ENCODE measurements at regions not wholly inside any gene's neighbourhood (a gene's known extent, or its start where the extent isn't known, plus 50 kb on each side); places are given as distances from the start of the nearest gene placed in this dataset.

DNA sequence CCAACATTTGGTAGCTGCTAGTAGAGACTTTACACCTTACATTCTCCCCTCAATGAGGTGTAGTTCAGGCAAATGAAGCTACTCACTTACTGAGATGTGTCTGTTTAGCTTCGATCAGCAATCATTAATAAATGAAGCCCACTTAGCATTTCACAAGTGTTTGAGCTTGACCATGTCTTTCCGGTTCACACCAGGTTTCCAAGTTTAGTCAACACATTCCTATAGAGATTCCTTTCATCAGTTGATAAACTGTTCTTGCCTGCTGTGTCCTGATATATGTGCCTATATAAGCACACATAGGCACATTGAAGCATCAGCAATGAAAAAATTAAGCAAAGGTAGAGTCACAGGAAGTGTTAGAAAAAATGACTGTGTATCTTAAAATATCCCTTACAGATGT is 150.0 kb downstream of the BTBD3 start:
- TF ChIP-seq, protein P1, sequence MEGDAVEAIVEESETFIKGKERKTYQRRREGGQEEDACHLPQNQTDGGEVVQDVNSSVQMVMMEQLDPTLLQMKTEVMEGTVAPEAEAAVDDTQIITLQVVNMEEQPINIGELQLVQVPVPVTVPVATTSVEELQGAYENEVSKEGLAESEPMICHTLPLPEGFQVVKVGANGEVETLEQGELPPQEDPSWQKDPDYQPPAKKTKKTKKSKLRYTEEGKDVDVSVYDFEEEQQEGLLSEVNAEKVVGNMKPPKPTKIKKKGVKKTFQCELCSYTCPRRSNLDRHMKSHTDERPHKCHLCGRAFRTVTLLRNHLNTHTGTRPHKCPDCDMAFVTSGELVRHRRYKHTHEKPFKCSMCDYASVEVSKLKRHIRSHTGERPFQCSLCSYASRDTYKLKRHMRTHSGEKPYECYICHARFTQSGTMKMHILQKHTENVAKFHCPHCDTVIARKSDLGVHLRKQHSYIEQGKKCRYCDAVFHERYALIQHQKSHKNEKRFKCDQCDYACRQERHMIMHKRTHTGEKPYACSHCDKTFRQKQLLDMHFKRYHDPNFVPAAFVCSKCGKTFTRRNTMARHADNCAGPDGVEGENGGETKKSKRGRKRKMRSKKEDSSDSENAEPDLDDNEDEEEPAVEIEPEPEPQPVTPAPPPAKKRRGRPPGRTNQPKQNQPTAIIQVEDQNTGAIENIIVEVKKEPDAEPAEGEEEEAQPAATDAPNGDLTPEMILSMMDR (IDR thresholded peaks at IDR 0.05; ENCODE audit: borderline replicate concordance, insufficient read depth, low read depth, low read length), result no peak
- no peak overlapping the region for H3K4me3 ChIP-seq (ENCODE audit: low read depth, low read length)

DNA sequence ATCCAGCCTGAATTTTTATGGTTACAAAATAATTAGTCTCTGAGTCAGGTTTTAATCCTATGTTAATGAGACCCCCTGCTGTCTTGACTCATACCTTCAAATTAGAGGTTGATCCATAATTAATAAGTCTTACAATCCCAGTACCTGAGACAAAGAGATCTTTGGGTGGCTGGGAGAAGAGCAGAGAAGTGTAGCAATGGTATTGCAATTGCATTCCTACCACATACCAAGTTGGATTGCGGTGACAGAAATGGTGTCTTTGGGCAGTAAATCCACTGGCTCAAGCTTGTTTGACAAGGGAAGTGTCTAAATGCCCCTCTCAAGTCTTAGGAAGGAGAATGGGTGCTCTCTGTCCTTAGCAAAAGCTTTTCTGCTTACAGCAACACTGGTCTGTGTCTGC is 150.4 kb downstream of the BTBD3 start:
- no peak overlapping the region for H3K4me3 ChIP-seq (ENCODE audit: low read depth, low read length)
- TF ChIP-seq, protein P1 (IDR thresholded peaks at IDR 0.05; ENCODE audit: borderline replicate concordance, insufficient read depth, low read depth, low read length), result no peak

GRCh38 chr20:12069181-12069580 is 151.5 kb downstream of the BTBD3 start:
- no peak overlapping the region for H3K4me3 ChIP-seq (ENCODE audit: low read depth, low read length)
- TF ChIP-seq, protein P1 (IDR thresholded peaks at IDR 0.05; ENCODE audit: borderline replicate concordance, insufficient read depth, low read depth, low read length), result no peak

DNA sequence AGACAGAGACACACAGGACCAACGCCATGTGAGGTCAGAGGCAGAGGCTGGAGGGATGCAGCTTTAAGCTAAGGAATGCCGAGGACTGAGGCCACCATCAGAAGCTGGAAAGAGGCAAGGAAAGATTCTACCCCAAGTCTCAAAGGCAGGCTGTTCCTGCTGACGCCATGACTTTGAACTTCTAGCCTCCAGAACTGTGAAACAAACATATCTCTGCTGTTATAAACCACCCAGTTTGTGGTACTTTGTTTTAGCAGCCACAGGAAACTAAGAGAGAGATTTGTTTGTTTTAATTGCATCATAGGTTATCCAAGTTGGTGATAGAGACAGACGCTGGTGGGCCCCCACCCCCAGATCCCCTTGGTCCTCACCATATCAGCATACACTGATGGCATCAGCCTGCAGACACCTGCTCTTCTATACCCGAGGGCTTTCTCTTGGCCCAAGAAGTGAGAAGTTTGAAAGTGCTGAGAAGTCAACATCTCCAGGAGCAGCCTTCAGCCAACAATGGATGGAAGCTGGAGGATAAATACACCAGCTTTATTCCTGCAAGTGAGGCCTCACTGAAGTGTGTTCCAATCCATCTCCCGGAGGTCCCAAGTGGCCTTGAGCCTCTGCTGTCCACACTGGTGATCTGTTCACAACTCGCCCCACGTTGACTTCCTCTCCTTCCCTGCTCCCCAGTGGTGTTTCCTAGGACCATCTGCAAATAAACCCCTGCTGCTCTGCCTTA is 154.7 kb downstream of the BTBD3 start:
- TF ChIP-seq, protein P1 (IDR thresholded peaks at IDR 0.05; ENCODE audit: borderline replicate concordance, insufficient read depth, low read depth, low read length), result no peak
- H3K4me3 ChIP-seq (ENCODE audit: low read depth, low read length), result no peak overlapping the region

- TF ChIP-seq, protein P1 (IDR thresholded peaks at IDR 0.05; ENCODE audit: borderline replicate concordance, insufficient read depth, low read depth, low read length), result no peak
- no peak overlapping the region for H3K4me3 ChIP-seq (ENCODE audit: low read depth, low read length)
Measured at GRCh38 chr20:12072954-12073264, 155.2 kb downstream of the BTBD3 start.

DNA sequence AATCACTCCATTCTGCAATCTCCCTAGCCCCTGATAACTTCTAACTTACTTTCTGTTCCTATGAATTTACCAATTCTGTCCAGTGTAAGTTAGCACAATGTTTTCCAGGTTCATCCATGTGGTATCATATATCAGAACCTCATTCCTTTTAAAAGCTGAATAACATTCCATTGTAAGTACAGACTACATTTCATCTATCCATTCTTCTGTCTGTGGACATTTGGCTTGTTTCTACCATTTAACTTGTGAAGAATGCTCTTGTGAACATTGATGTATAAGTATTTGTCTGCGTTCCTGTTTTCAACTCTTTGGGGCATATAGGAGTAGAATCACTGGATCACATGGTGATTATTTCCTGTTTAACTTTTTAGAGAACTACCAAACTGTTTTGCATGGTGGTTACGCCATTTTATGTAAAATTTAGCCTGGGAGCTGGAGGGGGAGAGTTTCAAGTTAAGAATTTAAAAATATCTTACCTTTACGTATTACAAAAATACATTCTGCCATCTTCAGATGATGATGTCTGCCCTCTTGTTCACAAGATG is 156.5 kb downstream of the BTBD3 start:
- TF ChIP-seq, protein P1 (IDR thresholded peaks at IDR 0.05; ENCODE audit: borderline replicate concordance, insufficient read depth, low read depth, low read length), result no peak
- H3K4me3 ChIP-seq (ENCODE audit: low read depth, low read length), result no peak overlapping the region

DNA sequence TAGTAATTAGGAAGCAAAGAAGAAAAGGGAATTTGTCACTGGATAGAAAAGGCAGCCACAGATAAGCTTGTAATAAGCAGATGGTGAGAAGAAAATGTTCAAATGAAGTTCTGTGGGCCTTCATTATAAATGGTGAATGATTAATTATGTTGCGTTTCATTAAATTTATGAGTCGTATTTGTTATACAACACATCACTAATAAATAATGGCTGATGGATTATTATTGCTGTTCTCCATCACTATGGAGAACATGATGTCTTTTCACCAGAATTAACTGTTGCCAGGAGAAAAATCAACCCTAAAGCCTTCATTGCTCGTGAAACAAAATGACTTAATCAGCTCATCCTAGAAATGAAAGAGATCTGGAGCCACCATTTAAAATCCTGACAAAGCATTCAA is 158.5 kb downstream of the BTBD3 start:
- no peak overlapping the region for H3K4me3 ChIP-seq (ENCODE audit: low read depth, low read length)
- TF ChIP-seq, protein P1 (IDR thresholded peaks at IDR 0.05; ENCODE audit: borderline replicate concordance, insufficient read depth, low read depth, low read length), result no peak

Measured in GM12875 (cell line).